HG02678 (cell line): ENCODE measurements at regions not wholly inside any gene's neighbourhood (a gene's known extent, or its start where the extent isn't known, plus 50 kb on each side); places are given as distances from the start of the nearest gene placed in this dataset.
"Not testable (repeated sequence)": the region's sequence is repeated elsewhere in the genome, so short reads cannot be mapped to it uniquely, and the experiment has no call there.

Experiments
- ATAC-seq: cut with Tn5 transposase; IDR thresholded peaks from one replicate; pipeline ENCODE4 v1.9.1; 2021; ENCODE audit warnings: mild to moderate bottlenecking, moderate library complexity; ENCODE audit not compliant: unreplicated experiment

GRCh38 chr4:170853422-170854021, 763.8 kb upstream of the AADAT start:
- peak; percentile 85 for ATAC-seq

GRCh38 chr4:170849969-170850368, 760.2 kb upstream of the AADAT start:
- ATAC-seq = no peak

- ATAC-seq = no peak
Measured at GRCh38 chr4:170827562-170828274, 738.0 kb upstream of the AADAT start.

- ATAC-seq = no peak
Measured at GRCh38 chr4:170818786-170819185, 729.0 kb upstream of the AADAT start.

- ATAC-seq = no peak
Measured at GRCh38 chr4:170805352-170805751, 715.6 kb upstream of the AADAT start.

- ATAC-seq = no peak
Measured at GRCh38 chr4:170804930-170805329, 715.2 kb upstream of the AADAT start.

- ATAC-seq = no peak
Measured at GRCh38 chr4:170803492-170803891, 713.7 kb upstream of the AADAT start.

- ATAC-seq = no peak
Measured at GRCh38 chr4:170801771-170802170, 712.0 kb upstream of the AADAT start.

GRCh38 chr4:170794525-170794924, 704.8 kb upstream of the AADAT start:
- ATAC-seq = no peak

- ATAC-seq = not testable (repeated sequence)
Measured at GRCh38 chr4:170788540-170789051, 698.8 kb upstream of the AADAT start.

- ATAC-seq = no peak
Measured at GRCh38 chr4:170777663-170778062, 687.9 kb upstream of the AADAT start.

GRCh38 chr4:170776983-170777382, 687.2 kb upstream of the AADAT start:
- ATAC-seq = no peak

- ATAC-seq = no peak
Measured at GRCh38 chr4:170775851-170776250, 686.1 kb upstream of the AADAT start.

GRCh38 chr4:170773709-170774273, 684.0 kb upstream of the AADAT start:
- ATAC-seq = no peak

GRCh38 chr4:170772429-170772828, 682.7 kb upstream of the AADAT start:
- ATAC-seq = no peak

- ATAC-seq = no peak
Measured at GRCh38 chr4:170770664-170771063, 680.9 kb upstream of the AADAT start.

GRCh38 chr4:170769862-170770261, 680.1 kb upstream of the AADAT start:
- ATAC-seq = no peak

- no peak for ATAC-seq
Measured at GRCh38 chr4:170758988-170759387, 669.2 kb upstream of the AADAT start.

GRCh38 chr4:170750519-170750918, 660.8 kb upstream of the AADAT start:
- ATAC-seq = no peak

- ATAC-seq = no peak
Measured at GRCh38 chr4:170748975-170749374, 659.2 kb upstream of the AADAT start.

GRCh38 chr4:170743633-170744032, 653.9 kb upstream of the AADAT start:
- no peak for ATAC-seq

- no peak for ATAC-seq
Measured at GRCh38 chr4:170741856-170742255, 652.1 kb upstream of the AADAT start.
